ENCODE measurements at regions not wholly inside any gene's neighbourhood (a gene's known extent, or its start where the extent isn't known, plus 50 kb on each side); places are given as distances from the start of the nearest gene placed in this dataset.
A peak's percentile ranks its signal among the peaks of the same experiment; 100 is the strongest.
"Not testable (repeated sequence)": the region's sequence is repeated elsewhere in the genome, so short reads cannot be mapped to it uniquely, and the experiment has no call there.

DNA sequence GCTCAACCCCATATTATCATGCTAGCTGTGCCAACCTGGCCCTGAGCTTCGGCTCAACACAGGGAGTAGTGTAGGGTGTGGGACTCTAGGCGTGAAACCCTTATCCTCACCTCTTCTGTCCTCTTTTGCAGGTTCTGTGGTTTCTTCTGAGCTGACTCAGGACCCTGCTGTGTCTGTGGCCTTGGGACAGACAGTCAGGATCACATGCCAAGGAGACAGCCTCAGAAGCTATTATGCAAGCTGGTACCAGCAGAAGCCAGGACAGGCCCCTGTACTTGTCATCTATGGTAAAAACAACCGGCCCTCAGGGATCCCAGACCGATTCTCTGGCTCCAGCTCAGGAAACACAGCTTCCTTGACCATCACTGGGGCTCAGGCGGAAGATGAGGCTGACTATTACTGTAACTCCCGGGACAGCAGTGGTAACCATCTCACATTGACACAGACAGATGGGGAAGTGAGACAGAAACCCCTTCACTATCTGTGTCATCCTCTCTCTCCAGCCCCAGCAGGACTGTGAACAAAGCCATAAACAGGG, 76.4 kb downstream of the GGTLC2 start:
- DNase-seq (no peak), ATAC-seq (peak; percentile 25)
- intact Hi-C loops (cut with DNase I, micrococcal nuclease): no loop called here
- H3K27me3 Mint-ChIP-seq: no peaks in the 10 kb centered on the region
- H3K36me3 Mint-ChIP-seq (ENCODE audit: low read depth): no peaks in the 10 kb centered on the region
- H3K9me3 Mint-ChIP-seq (ENCODE audit: low read depth): no peaks in the 10 kb centered on the region
- H3K4me3 Mint-ChIP-seq: no peak overlapping the region
- peaks cover 28% of the 10 kb centered on the region for H3K4me1 Mint-ChIP-seq
- no peak overlapping the region for H3K27ac Mint-ChIP-seq
- ChIA-PET CTCF (interaction anchor here (0.6 to 1.4 kb wide), 7 partner anchors 11 to 240 kb away, joined by 3 to 7 read pairs (median 4); no protein-coding TSS in a partner anchor), POLR2A (no interaction called here)

DNA sequence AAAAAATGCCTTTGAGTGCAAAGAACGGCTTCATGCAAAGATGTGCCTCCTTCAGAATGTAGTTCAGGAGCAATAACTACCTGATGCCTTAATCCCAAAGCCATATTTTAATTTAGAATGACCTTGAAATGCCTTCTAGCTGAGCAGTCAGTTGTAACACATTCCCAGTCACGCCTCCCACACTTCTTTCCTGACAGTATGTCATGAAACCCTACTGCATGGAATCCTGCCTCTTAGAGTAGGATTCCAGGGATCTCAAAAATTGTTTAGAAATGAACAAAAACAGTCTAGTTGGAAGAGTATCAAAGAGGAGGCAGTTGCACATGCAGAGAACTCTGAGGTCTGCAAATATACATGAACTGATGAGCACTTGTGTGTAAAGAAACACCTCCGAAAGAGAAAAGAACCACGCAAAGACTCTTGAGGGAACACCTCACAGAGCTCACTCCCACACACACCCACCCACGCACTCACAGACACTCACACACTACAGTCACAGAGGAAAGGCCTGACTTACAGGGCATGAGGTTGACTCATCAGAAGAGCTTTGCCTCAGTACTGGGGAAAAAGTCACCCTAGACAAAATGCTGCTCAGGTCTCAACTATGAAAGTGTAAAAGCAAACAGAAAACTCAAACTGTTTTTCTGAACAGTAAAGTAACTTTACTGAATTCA, 77.4 kb downstream of the GGTLC2 start:
- intact Hi-C loops (cut with DNase I, micrococcal nuclease): no loop called here
- no peaks in the 10 kb centered on the region for H3K27me3 Mint-ChIP-seq
- ChIA-PET POLR2A (no interaction called here), CTCF (interaction anchor here (0.6 to 1.6 kb wide), 6 partner anchors 12 to 134 kb away, joined by 3 to 5 read pairs (median 4); no protein-coding TSS in a partner anchor)
- peak; percentile 84 for ATAC-seq
- no peaks in the 10 kb centered on the region for H3K36me3 Mint-ChIP-seq (ENCODE audit: low read depth)
- H3K27ac Mint-ChIP-seq: peak overlapping the region; percentile 35
- no peak overlapping the region for H3K4me3 Mint-ChIP-seq
- H3K9me3 Mint-ChIP-seq (ENCODE audit: low read depth): no peaks in the 10 kb centered on the region
- H3K4me1 Mint-ChIP-seq: peaks cover 28% of the 10 kb centered on the region
- DNase-seq: peak; percentile 80

DNA sequence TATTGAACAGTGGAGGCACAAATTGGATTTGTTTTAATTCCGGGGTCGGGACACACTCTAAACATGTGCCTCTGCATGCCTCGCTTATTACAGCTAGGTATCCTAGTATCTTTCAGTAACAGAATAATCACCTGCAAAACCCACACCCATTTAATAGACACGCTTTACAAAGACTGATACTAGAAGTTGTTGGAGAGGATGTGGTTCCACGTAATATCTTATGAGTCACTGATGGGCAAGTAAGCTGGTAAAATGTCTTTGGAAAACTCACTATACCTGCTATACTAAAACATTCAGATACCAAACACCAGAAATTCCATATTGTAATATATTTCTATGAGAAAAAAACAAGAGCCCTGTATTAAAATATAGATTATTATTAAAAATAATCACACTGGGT, 84.0 kb downstream of the GGTLC2 start:
- no peaks in the 10 kb centered on the region for H3K36me3 Mint-ChIP-seq (ENCODE audit: low read depth)
- H3K9me3 Mint-ChIP-seq (ENCODE audit: low read depth): no peaks in the 10 kb centered on the region
- ChIA-PET CTCF (interaction anchor here (0.7 to 1.0 kb wide), 2 partner anchors 17 to 22 kb away, joined by 3 to 4 read pairs; no protein-coding TSS in a partner anchor), POLR2A (no interaction called here)
- H3K27ac Mint-ChIP-seq: no peak overlapping the region
- peaks cover 6% of the 10 kb centered on the region for H3K27me3 Mint-ChIP-seq
- ATAC-seq: no peak
- intact Hi-C loops (cut with DNase I, micrococcal nuclease): no loop called here
- H3K4me3 Mint-ChIP-seq: no peak overlapping the region
- H3K4me1 Mint-ChIP-seq: peaks cover 7% of the 10 kb centered on the region
- DNase-seq: no peak

DNA sequence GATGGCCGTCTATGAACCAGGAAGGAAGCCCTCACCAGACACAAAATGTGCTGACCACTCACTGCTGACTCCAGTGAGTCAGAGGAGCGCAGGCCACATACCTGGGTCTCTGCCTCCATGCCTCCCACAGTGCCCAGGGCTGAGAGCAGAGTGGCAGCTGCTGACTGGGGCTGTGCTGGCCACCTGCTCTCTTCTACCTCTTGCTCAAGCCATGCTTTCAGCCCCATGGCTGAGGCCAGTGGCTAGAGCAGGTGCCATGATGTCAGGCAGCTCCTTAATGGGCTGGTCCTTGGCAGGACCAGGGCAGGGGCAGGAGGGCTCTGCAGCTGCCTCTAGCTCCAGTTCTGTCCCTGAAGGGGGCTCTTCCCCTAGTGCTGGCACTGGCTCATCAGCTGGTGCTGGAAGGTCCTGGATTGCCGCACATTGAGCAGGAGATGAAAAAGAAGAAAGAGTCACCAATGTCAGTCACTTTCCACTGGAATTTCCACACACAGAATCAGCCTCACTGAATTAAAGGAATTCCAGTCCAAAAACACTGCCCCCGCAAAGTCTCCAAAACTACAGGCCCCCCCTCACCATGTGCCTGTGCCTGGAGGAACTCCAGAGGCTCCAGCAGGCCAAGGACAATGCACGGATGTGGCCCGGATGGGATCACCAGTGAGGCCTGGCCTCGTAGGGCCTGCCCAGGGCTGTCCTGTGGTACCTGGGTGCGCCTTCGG, 86.4 kb downstream of the GGTLC2 start:
- Mint-ChIP-seq H3K9me3 (ENCODE audit: low read depth) (no peaks in the 10 kb centered on the region), H3K27ac (no peak overlapping the region), H3K36me3 (ENCODE audit: low read depth) (no peaks in the 10 kb centered on the region), H3K27me3 (peaks cover 6% of the 10 kb centered on the region), H3K4me1 (peaks cover 7% of the 10 kb centered on the region), H3K4me3 (no peak overlapping the region)
- intact Hi-C loops (cut with DNase I, micrococcal nuclease): no loop called here
- CTCF ChIA-PET: interaction anchor here (1.4 kb wide), 1 partner anchor 21 kb away, joined by 5 read pairs; no protein-coding TSS in a partner anchor
- no peak for ATAC-seq
- POLR2A ChIA-PET: no interaction called here
- DNase-seq: no peak

DNA sequence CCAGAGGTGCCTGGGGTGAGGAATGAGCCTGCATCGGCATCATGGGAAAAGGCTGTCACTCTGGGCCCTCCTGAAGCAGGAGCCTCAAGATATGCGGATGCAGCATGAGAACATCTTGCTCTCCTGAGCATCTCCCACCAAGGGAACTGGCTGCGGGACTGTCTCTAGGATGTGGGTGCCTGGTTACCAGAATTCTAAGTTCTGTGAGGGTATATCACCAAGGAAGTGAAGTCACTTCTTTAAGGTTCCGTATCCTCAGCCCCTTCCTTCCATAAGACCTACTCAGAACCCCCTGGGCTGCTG, 86.9 kb downstream of the GGTLC2 start:
- intact Hi-C loops (cut with DNase I, micrococcal nuclease): no loop called here
- Mint-ChIP-seq H3K4me1 (peaks cover 7% of the 10 kb centered on the region), H3K27ac (no peak overlapping the region), H3K4me3 (no peak overlapping the region), H3K36me3 (ENCODE audit: low read depth) (no peaks in the 10 kb centered on the region), H3K27me3 (peaks cover 9% of the 10 kb centered on the region), H3K9me3 (ENCODE audit: low read depth) (no peaks in the 10 kb centered on the region)
- ChIA-PET POLR2A (no interaction called here), CTCF (no interaction called here)
- no peak for DNase-seq
- no peak for ATAC-seq

DNA sequence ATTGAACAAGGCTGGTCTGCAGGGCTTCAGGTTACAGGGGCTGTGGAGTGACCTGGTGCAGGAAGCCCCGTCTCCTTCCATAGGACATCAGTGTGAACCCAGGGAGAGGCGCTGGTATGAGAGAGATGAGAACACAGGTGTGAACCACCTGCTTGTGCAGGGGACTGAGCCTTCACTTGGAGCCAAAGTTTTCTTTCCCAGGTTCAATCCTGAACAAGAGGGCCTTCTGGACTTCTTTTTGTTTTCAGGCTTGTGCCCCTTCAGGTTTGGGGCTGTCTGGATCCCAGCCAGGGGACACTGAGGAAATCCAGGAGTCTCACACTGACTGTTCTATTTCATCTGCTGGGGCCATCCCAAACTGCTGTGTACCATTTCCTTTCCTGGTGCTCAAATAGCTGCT, 88.6 kb downstream of the GGTLC2 start:
- ATAC-seq; POLR2A ChIA-PET; H3K36me3 Mint-ChIP-seq (ENCODE audit: low read depth); H3K27me3 Mint-ChIP-seq; H3K4me1 Mint-ChIP-seq; H3K27ac Mint-ChIP-seq; DNase-seq; H3K4me3 Mint-ChIP-seq; H3K9me3 Mint-ChIP-seq (ENCODE audit: low read depth); intact Hi-C loops (cut with DNase I, micrococcal nuclease): not testable (repeated sequence)
- CTCF ChIA-PET: interaction anchor here (2.4 kb wide), 1 partner anchor 21 kb away, joined by 7 read pairs; no protein-coding TSS in a partner anchor

DNA sequence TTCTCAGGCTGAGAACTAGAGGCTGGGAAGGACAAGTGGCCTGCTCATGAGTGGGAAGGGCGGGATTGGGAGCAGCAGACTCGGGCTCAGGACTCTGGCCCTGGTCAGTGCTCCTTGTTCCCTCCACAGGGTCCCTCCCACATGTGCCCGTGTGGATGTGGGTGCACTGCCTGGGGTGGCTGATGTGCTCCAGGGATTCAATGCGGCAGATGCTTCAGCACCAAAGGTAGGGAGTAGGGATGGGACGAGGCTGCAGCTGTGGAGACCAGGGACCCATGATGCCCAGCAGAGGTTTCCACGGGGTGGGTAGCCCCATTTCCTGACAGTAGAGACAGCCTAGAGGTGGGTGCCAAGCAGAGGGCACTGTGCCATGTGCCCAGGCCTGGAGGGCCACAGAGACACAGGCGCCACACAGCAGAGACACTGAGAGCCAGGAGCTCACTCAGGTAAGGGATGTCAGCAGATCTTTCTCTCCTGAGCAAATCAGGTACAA, 89.5 kb downstream of the GGTLC2 start:
- H3K4me3 Mint-ChIP-seq: no peak overlapping the region
- peaks cover 2% of the 10 kb centered on the region for H3K4me1 Mint-ChIP-seq
- no peaks in the 10 kb centered on the region for H3K36me3 Mint-ChIP-seq (ENCODE audit: low read depth)
- H3K27ac Mint-ChIP-seq: no peak overlapping the region
- DNase-seq: no peak
- CTCF ChIA-PET: interaction anchor here (0.6 to 2.4 kb wide), 3 partner anchors 12 to 22 kb away, joined by 3 to 7 read pairs (median 3); no protein-coding TSS in a partner anchor
- POLR2A ChIA-PET: no interaction called here
- intact Hi-C loops (cut with DNase I, micrococcal nuclease): no loop called here
- H3K27me3 Mint-ChIP-seq: peaks cover 9% of the 10 kb centered on the region
- H3K9me3 Mint-ChIP-seq (ENCODE audit: low read depth): no peaks in the 10 kb centered on the region
- no peak for ATAC-seq

DNA sequence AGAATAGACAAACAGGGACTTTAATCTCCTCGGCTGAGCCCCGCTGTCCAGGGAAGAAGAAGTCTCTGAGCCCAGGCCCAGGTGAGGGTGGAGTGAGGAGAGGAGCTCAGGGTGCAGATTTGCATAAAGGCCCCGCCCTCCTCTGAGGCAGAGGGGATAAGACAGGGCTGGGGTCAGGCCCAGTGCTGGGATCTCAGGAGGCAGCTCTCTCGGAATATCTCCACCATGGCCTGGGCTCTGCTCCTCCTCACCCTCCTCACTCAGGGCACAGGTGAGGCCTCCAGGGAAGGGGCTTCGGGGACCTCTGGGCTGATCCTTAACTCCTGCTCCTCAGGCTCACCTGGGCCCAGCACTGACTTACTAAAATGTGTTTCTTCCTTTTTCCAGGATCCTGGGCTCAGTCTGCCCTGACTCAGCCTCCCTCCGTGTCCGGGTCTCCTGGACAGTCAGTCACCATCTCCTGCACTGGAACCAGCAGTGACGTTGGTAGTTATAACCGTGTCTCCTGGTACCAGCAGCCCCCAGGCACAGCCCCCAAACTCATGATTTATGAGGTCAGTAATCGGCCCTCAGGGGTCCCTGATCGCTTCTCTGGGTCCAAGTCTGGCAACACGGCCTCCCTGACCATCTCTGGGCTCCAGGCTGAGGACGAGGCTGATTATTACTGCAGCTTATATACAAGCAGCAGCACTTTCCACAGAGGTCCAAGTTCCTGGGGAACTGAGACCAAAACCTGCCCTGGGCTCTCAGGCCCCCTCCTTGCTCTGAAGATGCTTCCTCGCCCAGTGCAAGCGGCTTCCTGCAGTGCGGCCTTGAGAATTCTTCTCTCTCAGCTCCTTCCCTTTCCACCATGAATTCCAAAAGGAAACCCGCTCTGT, 90.2 kb downstream of the GGTLC2 start:
- POLR2A ChIA-PET; H3K9me3 Mint-ChIP-seq (ENCODE audit: low read depth); H3K27me3 Mint-ChIP-seq; H3K27ac Mint-ChIP-seq; H3K4me3 Mint-ChIP-seq; intact Hi-C loops (cut with DNase I, micrococcal nuclease); DNase-seq; H3K4me1 Mint-ChIP-seq; ATAC-seq; H3K36me3 Mint-ChIP-seq (ENCODE audit: low read depth): not testable (repeated sequence)
- CTCF ChIA-PET: interaction anchor here (0.6 to 2.4 kb wide), 4 partner anchors 11 to 25 kb away, joined by 3 to 7 read pairs (median 3); no protein-coding TSS in a partner anchor

DNA sequence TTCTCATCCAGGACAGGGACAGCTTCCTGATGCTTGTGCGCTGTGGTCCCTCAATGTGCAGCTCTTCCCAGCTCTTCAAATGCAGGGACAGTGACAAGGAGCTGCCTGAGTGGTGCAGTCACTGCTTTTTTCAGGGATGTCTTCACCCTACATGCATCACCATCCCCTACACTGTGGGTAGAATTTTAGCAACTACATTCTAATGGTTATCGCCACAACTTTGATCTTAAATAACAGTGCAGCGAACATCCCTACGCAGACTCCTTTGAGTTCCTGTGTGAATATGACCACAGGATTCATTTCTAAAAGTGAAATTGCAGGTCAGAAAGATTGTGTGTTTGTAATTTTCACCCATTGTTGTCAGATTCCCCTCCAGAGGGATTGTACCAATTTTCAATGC, 90.9 kb downstream of the GGTLC2 start:
- peaks cover 13% of the 10 kb centered on the region for H3K27me3 Mint-ChIP-seq
- DNase-seq; intact Hi-C loops (cut with DNase I, micrococcal nuclease); H3K27ac Mint-ChIP-seq; H3K4me3 Mint-ChIP-seq; POLR2A ChIA-PET; H3K4me1 Mint-ChIP-seq; H3K36me3 Mint-ChIP-seq (ENCODE audit: low read depth); H3K9me3 Mint-ChIP-seq (ENCODE audit: low read depth); ATAC-seq: not testable (repeated sequence)
- CTCF ChIA-PET: interaction anchor here (1.1 to 2.4 kb wide), 2 partner anchors 18 to 26 kb away, joined by 3 to 7 read pairs; no protein-coding TSS in a partner anchor

DNA sequence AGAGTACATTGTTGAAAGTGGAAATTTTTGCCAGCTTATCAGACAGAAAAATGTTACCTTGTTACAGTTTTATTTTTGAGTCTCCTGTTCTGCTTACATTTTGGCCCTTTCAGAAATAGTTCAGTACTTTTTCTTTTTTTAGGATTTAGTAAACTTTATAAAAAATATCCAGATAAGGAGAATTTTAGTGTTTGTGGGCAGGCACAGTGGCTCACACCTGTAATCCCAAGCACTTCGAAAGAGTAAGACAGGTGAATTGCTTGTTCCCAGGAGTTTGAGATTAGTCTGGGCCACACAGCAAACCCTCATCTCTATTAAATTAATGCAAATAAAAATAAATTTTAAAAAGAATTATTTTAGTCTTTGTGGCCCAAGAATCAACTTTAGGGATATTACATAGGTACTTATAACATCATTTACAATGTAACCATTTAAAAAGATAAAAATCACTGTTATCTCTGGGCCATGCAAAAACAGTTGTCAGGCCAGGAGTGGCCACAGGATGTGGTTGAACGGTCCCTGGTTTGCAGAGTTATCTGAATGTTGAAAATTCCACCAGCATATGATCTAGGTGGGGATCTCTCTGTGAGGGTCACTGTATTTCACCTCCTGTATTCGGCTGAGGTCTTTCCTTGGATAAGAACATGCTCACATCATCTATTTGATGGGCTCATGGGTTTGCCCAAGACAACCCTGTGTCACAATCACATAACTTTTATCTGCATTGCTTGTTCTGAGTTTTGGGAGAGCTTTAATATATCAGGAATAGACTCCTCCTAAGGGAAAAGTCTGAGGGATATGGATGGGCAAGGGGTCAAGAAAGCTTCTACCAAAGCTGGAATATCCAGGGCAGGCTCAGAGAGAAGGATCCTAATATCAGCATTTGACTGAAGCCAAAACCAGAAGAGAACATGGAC, 91.5 kb downstream of the GGTLC2 start:
- intact Hi-C loops (cut with DNase I, micrococcal nuclease): no loop called here

More for the DNA sequence above, 91.5 kb downstream of the GGTLC2 start:
- CTCF ChIA-PET: interaction anchor here (1.1 to 1.6 kb wide), 2 partner anchors 9 to 26 kb away, joined by 3 to 5 read pairs; no protein-coding TSS in a partner anchor
- DNase-seq (no peak), ATAC-seq (no peak)
- H3K4me1 Mint-ChIP-seq: peaks cover 2% of the 10 kb centered on the region
- peaks cover 17% of the 10 kb centered on the region for H3K27me3 Mint-ChIP-seq
- H3K27ac Mint-ChIP-seq: no peak overlapping the region
- POLR2A ChIA-PET: no interaction called here
- H3K9me3 Mint-ChIP-seq (ENCODE audit: low read depth): no peaks in the 10 kb centered on the region
- no peak overlapping the region for H3K4me3 Mint-ChIP-seq
- no peaks in the 10 kb centered on the region for H3K36me3 Mint-ChIP-seq (ENCODE audit: low read depth)

All from activated CD4-positive, alpha-beta T cell treated with anti-CD3 and anti-CD28 coated beads for 36 hours (primary cell).